ENCODE measurements at regions not wholly inside any gene's neighbourhood (a gene's known extent, or its start where the extent isn't known, plus 50 kb on each side); places are given as distances from the start of the nearest gene placed in this dataset.
A peak's percentile ranks its signal among the peaks of the same experiment; 100 is the strongest.
"Not testable (repeated sequence)": the region's sequence is repeated elsewhere in the genome, so short reads cannot be mapped to it uniquely, and the experiment has no call there.

- in situ Hi-C loops (cut with MboI; ENCODE audit: low pct_unique_long_range_greater_than_20kb, low sequenced_read_pairs): no loop called here
Observed at GRCh38 chr10:91745090-91745831, 53.0 kb upstream of the TNKS2 start.

GRCh38 chr10:91743465-91743864, 54.8 kb upstream of the TNKS2 start:
- DNase-seq: no peak
- in situ Hi-C loops (cut with MboI; ENCODE audit: low pct_unique_long_range_greater_than_20kb, low sequenced_read_pairs): no loop called here

More at GRCh38 chr10:91745090-91745831, 53.0 kb upstream of the TNKS2 start:
- no peak for DNase-seq

- no peak for DNase-seq
- in situ Hi-C loops (cut with MboI; ENCODE audit: low pct_unique_long_range_greater_than_20kb, low sequenced_read_pairs): no loop called here
Observed at GRCh38 chr10:91742229-91742628, 56.0 kb upstream of the TNKS2 start.

GRCh38 chr10:91741356-91741755, 56.9 kb upstream of the TNKS2 start:
- in situ Hi-C loops (cut with MboI; ENCODE audit: low pct_unique_long_range_greater_than_20kb, low sequenced_read_pairs): no loop called here
- DNase-seq: no peak

GRCh38 chr10:91740353-91740924, 57.8 kb upstream of the TNKS2 start:
- DNase-seq: no peak
- in situ Hi-C loops (cut with MboI; ENCODE audit: low pct_unique_long_range_greater_than_20kb, low sequenced_read_pairs): no loop called here

- in situ Hi-C loops (cut with MboI; ENCODE audit: low pct_unique_long_range_greater_than_20kb, low sequenced_read_pairs); DNase-seq: not testable (repeated sequence)
Observed at GRCh38 chr10:91732265-91732664, 66.0 kb upstream of the TNKS2 start.

- DNase-seq; in situ Hi-C loops (cut with MboI; ENCODE audit: low pct_unique_long_range_greater_than_20kb, low sequenced_read_pairs): not testable (repeated sequence)
Observed at GRCh38 chr10:91729339-91729738, 68.9 kb upstream of the TNKS2 start.

GRCh38 chr10:91726355-91726754, 71.9 kb upstream of the TNKS2 start:
- DNase-seq: no peak
- in situ Hi-C loops (cut with MboI; ENCODE audit: low pct_unique_long_range_greater_than_20kb, low sequenced_read_pairs): no loop called here

- no peak for DNase-seq
- in situ Hi-C loops (cut with MboI; ENCODE audit: low pct_unique_long_range_greater_than_20kb, low sequenced_read_pairs): no loop called here
Observed at GRCh38 chr10:91724933-91725332, 73.3 kb upstream of the TNKS2 start.

GRCh38 chr10:91713461-91714072, 80.7 kb upstream of the PPP1R3C start:
- in situ Hi-C loops (cut with MboI; ENCODE audit: low pct_unique_long_range_greater_than_20kb, low sequenced_read_pairs): no loop called here
- DNase-seq: no peak

GRCh38 chr10:91711885-91712680, 79.2 kb upstream of the PPP1R3C start:
- in situ Hi-C loops (cut with MboI; ENCODE audit: low pct_unique_long_range_greater_than_20kb, low sequenced_read_pairs): no loop called here
- DNase-seq: no peak

- no peak for DNase-seq
- in situ Hi-C loops (cut with MboI; ENCODE audit: low pct_unique_long_range_greater_than_20kb, low sequenced_read_pairs): no loop called here
Observed at GRCh38 chr10:91709394-91709798, 76.5 kb upstream of the PPP1R3C start.

- DNase-seq: no peak
- in situ Hi-C loops (cut with MboI; ENCODE audit: low pct_unique_long_range_greater_than_20kb, low sequenced_read_pairs): no loop called here
Observed at GRCh38 chr10:91708174-91708861, 75.4 kb upstream of the PPP1R3C start.

- no peak for DNase-seq
- in situ Hi-C loops (cut with MboI; ENCODE audit: low pct_unique_long_range_greater_than_20kb, low sequenced_read_pairs): no loop called here
Observed at GRCh38 chr10:91707236-91707635, 74.4 kb upstream of the PPP1R3C start.

- in situ Hi-C loops (cut with MboI; ENCODE audit: low pct_unique_long_range_greater_than_20kb, low sequenced_read_pairs): no loop called here
Observed at GRCh38 chr10:91705948-91706670, 73.2 kb upstream of the PPP1R3C start.

GRCh38 chr10:91702620-91703019, 69.7 kb upstream of the PPP1R3C start:
- DNase-seq: peak; percentile 8
- in situ Hi-C loops (cut with MboI; ENCODE audit: low pct_unique_long_range_greater_than_20kb, low sequenced_read_pairs): no loop called here

More at GRCh38 chr10:91705948-91706670, 73.2 kb upstream of the PPP1R3C start:
- no peak for DNase-seq

GRCh38 chr10:91700788-91701444, 68.0 kb upstream of the PPP1R3C start:
- in situ Hi-C loops (cut with MboI; ENCODE audit: low pct_unique_long_range_greater_than_20kb, low sequenced_read_pairs): no loop called here
- DNase-seq: no peak

- DNase-seq: no peak
- in situ Hi-C loops (cut with MboI; ENCODE audit: low pct_unique_long_range_greater_than_20kb, low sequenced_read_pairs): no loop called here
Observed at GRCh38 chr10:91700273-91700672, 67.4 kb upstream of the PPP1R3C start.

All from KBM-7 (cell line).